Body of pancreas (tissue), 4 donors: ENCODE measurements at regions not wholly inside any gene's neighbourhood (a gene's known extent, or its start where the extent isn't known, plus 50 kb on each side); places are given as distances from the start of the nearest gene placed in this dataset.

Experiments used
- ATAC-seq: fragments of 150-250 bp; one replicate; pipeline ENCODE4 v1.9.1; 2016
- DNase-seq, 4 donors: peaks; one replicate each; pipeline ENCODE4 v3.0.0-alpha.2; 2019
- H3K27ac ChIP-seq, 4 donors: fragments of 200-600 bp; sonication (generic); 1 replicate in 3 of 4; 2 replicates in 1 of 4; pipeline versions ENCODE4 v1.5.1 to v1.6.1; 2016 to 2019; ENCODE audit warnings: mild to moderate bottlenecking in 1 of 4, mixed read lengths in 1 of 4, moderate library complexity in 1 of 4
- H3K27me3 ChIP-seq, 2 donors: fragments of 200-600 bp; sonication (generic); one replicate each; pipeline ENCODE4 v1.6.0; 2016; ENCODE audit warnings: mild to moderate bottlenecking in 1 of 2
- H3K36me3 ChIP-seq, 2 donors: fragments of 200-600 bp; sonication (generic); replicated peaks in 1 of 2; 2 replicates each; pipeline ENCODE4 v1.5.1; 2016; ENCODE audit warnings: low read depth in 2 of 2; ENCODE audit not compliant: insufficient read depth in 1 of 2
- H3K4me1 ChIP-seq: fragments of 200-600 bp; sonication (generic); one replicate; pipeline ENCODE4 v1.6.0; 2016
- H3K4me3 ChIP-seq, 2 donors: fragments of 200-600 bp; sonication (generic); 1 replicate in 1 of 2; 2 replicates in 1 of 2; pipeline ENCODE4 v1.5.1; 2016 to 2019
- H3K9me3 ChIP-seq, 3 donors: fragments of 200-600 bp; sonication (generic); 1 replicate in 2 of 3; 2 replicates in 1 of 3; pipeline ENCODE4 v1.5.1; 2016
- POLR2A ChIP-seq, 3 donors: fragments of 450-650 bp; IDR thresholded peaks; one replicate each; pipeline ENCODE4 v1.6.1; 2016; ENCODE audit warnings: antibody characterized with exemption in 3 of 3, mild to moderate bottlenecking in 2 of 3
- WGBS, 2 donors: methylation state at CpG; one replicate each; pipeline ENCODE4 v1.1.5; 2017; 5-methylcytosine and 5-hydroxymethylcytosine counted together
- intact Hi-C: fragments of 100-400 bp; cut with DNase I; formaldehyde crosslinking; loops from one replicate; pipeline ENCODE4 v1.15.1; 2023
- TF ChIP-seq, protein P1 (sequence below), 7 experiments: fragments of 450-650 bp in 4 of 7; fragments of 200-600 bp in 3 of 7; sonication (generic) in 3 of 7; IDR thresholded peaks; one replicate each; pipeline ENCODE4 v1.5.1; 2016 to 2019; ENCODE audit warnings: antibody characterized with exemption in 7 of 7

DNA sequence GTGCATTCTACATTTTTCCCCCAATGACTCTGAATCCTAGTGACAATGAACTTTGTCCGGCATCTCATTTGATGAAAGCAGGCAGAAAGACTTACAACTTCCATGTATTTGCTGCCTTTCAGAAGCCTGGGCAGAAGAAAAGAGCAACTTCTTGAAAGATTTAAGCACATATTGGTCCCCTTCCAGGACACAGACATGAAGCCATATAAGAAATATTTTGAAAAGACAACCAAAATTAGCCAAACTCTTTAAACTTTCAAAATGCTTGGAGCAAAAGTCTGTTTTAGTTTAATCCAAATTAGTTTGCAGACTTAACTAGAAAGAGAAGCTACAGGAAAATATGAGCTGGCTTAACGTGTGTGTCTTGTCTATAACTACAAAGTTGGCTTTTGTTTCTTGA lies 492.5 kb downstream of the NR4A2 start:
- no peak overlapping the region for H3K4me3 ChIP-seq
- no peaks in the 10 kb centered on the region for H3K36me3 ChIP-seq
- H3K27me3 ChIP-seq, result no peaks in the 10 kb centered on the region
- H3K9me3 ChIP-seq, result no peaks in the 10 kb centered on the region
- TF ChIP-seq POLR2A (IDR thresholded peaks at IDR 0.05), result no peak
- TF ChIP-seq, protein P1, sequence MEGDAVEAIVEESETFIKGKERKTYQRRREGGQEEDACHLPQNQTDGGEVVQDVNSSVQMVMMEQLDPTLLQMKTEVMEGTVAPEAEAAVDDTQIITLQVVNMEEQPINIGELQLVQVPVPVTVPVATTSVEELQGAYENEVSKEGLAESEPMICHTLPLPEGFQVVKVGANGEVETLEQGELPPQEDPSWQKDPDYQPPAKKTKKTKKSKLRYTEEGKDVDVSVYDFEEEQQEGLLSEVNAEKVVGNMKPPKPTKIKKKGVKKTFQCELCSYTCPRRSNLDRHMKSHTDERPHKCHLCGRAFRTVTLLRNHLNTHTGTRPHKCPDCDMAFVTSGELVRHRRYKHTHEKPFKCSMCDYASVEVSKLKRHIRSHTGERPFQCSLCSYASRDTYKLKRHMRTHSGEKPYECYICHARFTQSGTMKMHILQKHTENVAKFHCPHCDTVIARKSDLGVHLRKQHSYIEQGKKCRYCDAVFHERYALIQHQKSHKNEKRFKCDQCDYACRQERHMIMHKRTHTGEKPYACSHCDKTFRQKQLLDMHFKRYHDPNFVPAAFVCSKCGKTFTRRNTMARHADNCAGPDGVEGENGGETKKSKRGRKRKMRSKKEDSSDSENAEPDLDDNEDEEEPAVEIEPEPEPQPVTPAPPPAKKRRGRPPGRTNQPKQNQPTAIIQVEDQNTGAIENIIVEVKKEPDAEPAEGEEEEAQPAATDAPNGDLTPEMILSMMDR (IDR thresholded peaks at IDR 0.05), result no peak
- WGBS, 2 donors, result 54 to 65% methylated on average over 2 of the region's 2 CpGs
- H3K27ac ChIP-seq, result no peak overlapping the region
- DNase-seq, result no peak
- no peaks in the 10 kb centered on the region for H3K4me1 ChIP-seq
- intact Hi-C loops, result no loop called here
- ATAC-seq, result no peak

DNA sequence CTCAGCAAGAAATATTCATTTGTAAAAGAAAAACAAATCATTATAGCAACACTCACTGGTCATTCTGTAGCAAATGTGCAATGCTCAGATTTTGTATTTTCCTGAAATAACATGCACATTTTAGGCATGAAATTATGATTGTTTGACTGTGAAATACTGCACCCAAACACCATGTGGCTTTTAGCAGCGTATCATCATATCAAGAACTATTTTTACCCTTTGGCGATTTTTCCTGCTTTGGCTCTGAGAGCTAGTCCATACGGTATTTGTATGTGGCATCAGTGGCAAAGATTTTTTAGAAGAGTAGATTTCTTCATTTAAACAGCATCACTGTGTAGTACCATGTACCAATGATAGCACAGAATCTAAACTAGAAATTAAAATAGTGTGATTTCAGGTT lies 493.1 kb downstream of the NR4A2 start:
- no peaks in the 10 kb centered on the region for H3K4me1 ChIP-seq
- 64 to 77% methylated on average over 3 of the region's 3 CpGs for WGBS, 2 donors
- intact Hi-C loops, result no loop called here
- no peak for DNase-seq
- H3K9me3 ChIP-seq, result no peaks in the 10 kb centered on the region
- TF ChIP-seq, protein P1 (IDR thresholded peaks at IDR 0.05), result no peak
- TF ChIP-seq POLR2A (IDR thresholded peaks at IDR 0.05), result no peak
- no peak overlapping the region for H3K4me3 ChIP-seq
- no peak overlapping the region for H3K27ac ChIP-seq
- H3K27me3 ChIP-seq, result no peaks in the 10 kb centered on the region
- no peak for ATAC-seq
- H3K36me3 ChIP-seq, result no peaks in the 10 kb centered on the region

DNA sequence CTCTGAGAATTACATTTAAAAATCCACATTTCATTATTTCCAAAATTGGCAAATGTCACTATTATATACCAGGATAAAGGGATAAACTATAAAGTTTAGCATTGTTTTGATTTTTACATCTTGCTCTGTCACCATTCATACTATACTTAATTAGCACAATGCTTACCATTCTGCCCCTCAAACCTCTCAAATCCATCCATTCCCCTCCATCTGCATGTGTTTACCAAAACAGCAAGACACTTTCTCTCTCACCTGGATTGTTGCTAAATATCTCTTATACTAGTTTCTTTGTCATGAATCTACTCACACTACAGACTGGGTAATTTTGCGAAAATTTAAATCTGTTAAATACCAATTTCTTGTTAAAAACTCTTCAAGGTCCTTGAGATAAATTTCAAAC lies 496.1 kb downstream of the NR4A2 start:
- H3K27me3 ChIP-seq, result no peaks in the 10 kb centered on the region
- 50 to 63% methylated on average over 1 of the region's 1 CpG for WGBS, 2 donors
- DNase-seq, result no peak
- no peak overlapping the region for H3K4me3 ChIP-seq
- no peaks in the 10 kb centered on the region for H3K9me3 ChIP-seq
- no peaks in the 10 kb centered on the region for H3K36me3 ChIP-seq
- H3K4me1 ChIP-seq, result no peaks in the 10 kb centered on the region
- no peak for ATAC-seq
- no peak overlapping the region for H3K27ac ChIP-seq
- TF ChIP-seq, protein P1 (IDR thresholded peaks at IDR 0.05), result no peak
- no peak for TF ChIP-seq POLR2A (IDR thresholded peaks at IDR 0.05)
- intact Hi-C loops, result no loop called here

DNA sequence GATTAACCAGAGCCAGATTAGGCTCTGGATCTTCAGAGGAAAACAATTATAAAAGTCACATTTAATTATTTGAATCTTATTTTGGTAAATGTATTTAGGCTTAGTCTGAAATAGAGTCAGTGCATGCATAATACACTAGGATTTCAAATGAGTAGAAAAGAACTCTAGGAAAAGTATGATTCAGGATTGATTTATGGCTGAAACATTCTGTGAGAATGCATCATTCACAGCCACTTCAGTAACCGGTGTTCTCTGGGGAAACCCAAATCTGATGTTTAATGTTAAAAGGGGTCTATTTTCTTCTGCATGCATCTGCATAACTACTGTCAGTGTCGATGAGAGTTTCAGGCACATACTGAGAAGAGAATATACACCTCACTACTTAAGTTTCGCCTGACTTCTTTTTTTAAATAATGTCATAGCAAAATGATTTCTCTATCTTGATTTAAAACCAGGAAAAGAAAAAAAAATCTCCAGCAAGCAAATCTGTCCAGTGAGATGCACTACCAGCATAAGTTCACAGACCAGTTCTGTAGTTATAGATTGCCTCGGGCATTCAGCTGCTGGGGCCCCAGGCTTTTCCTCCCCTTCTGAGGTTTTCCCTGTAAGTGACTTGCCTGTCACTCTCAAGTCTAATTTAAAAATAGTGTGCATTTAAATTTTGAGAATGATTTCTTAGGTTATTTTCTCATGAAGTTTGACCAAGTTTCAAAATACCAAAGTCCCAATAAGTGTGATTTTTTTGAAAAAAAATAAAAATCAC lies 501.5 kb downstream of the NR4A2 start:
- no peak for ATAC-seq
- no peak for DNase-seq

More for the DNA sequence above, 501.5 kb downstream of the NR4A2 start:
- no peak overlapping the region for H3K27ac ChIP-seq
- no peaks in the 10 kb centered on the region for H3K27me3 ChIP-seq
- H3K9me3 ChIP-seq, result no peaks in the 10 kb centered on the region
- no peaks in the 10 kb centered on the region for H3K36me3 ChIP-seq
- no peak overlapping the region for H3K4me3 ChIP-seq
- WGBS, 2 donors, result 35 to 50% methylated on average over 4 of the region's 4 CpGs
- H3K4me1 ChIP-seq, result no peaks in the 10 kb centered on the region
- intact Hi-C loops, result no loop called here
- TF ChIP-seq, protein P1 (IDR thresholded peaks at IDR 0.05), result no peak
- TF ChIP-seq POLR2A (IDR thresholded peaks at IDR 0.05), result no peak
